Sigmoid colon (tissue), 4 donors: ENCODE measurements at regions not wholly inside any gene's neighbourhood (a gene's known extent, or its start where the extent isn't known, plus 50 kb on each side); places are given as distances from the start of the nearest gene placed in this dataset.

Experiments used
- EP300 ChIP-seq, 4 donors: sonication (generic); formaldehyde crosslinking; IDR thresholded peaks; one replicate each; pipeline ENCODE4 v1.6.1; 2017; ENCODE audit warnings: antibody characterized with exemption in 4 of 4
- TF ChIP-seq, protein P1 (sequence below), 4 experiments: fragments of 450-650 bp in 3 of 4; fragments of 200-600 bp in 1 of 4; IDR thresholded peaks; one replicate each; pipeline ENCODE4 v1.5.1; 2016 to 2019; ENCODE audit warnings: antibody characterized with exemption in 4 of 4, mild to moderate bottlenecking in 3 of 4, moderate library complexity in 2 of 4

DNA sequence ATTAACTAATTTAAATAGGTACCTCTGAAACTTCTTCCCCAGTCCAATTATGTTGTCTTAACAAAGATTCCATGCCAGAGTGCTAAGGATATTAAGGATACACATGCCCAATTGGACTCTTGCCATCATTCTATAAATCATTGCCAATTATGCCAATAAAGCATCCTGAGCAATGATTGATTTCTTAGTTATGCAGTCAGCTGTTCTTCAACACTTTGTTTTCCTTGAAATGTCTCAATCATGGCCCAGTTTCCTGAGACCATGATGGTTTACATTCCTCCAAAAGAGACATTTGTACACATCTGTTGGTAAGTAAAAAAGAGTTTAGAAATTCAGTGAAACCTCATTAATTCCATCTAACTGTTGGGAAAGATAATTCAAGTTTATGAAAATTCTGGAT lies 180.4 kb upstream of the PKN2 start:
- TF ChIP-seq, protein P1, sequence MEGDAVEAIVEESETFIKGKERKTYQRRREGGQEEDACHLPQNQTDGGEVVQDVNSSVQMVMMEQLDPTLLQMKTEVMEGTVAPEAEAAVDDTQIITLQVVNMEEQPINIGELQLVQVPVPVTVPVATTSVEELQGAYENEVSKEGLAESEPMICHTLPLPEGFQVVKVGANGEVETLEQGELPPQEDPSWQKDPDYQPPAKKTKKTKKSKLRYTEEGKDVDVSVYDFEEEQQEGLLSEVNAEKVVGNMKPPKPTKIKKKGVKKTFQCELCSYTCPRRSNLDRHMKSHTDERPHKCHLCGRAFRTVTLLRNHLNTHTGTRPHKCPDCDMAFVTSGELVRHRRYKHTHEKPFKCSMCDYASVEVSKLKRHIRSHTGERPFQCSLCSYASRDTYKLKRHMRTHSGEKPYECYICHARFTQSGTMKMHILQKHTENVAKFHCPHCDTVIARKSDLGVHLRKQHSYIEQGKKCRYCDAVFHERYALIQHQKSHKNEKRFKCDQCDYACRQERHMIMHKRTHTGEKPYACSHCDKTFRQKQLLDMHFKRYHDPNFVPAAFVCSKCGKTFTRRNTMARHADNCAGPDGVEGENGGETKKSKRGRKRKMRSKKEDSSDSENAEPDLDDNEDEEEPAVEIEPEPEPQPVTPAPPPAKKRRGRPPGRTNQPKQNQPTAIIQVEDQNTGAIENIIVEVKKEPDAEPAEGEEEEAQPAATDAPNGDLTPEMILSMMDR (IDR thresholded peaks at IDR 0.05) = no peak
- TF ChIP-seq EP300 (IDR thresholded peaks at IDR 0.05) = no peak
